ENCODE measurements at regions not wholly inside any gene's neighbourhood (a gene's known extent, or its start where the extent isn't known, plus 50 kb on each side); places are given as distances from the start of the nearest gene placed in this dataset.

- no peak for TF ChIP-seq KDM5A (IDR thresholded peaks at IDR 0.05; ENCODE audit: low read length)
- TF ChIP-seq, protein P1, sequence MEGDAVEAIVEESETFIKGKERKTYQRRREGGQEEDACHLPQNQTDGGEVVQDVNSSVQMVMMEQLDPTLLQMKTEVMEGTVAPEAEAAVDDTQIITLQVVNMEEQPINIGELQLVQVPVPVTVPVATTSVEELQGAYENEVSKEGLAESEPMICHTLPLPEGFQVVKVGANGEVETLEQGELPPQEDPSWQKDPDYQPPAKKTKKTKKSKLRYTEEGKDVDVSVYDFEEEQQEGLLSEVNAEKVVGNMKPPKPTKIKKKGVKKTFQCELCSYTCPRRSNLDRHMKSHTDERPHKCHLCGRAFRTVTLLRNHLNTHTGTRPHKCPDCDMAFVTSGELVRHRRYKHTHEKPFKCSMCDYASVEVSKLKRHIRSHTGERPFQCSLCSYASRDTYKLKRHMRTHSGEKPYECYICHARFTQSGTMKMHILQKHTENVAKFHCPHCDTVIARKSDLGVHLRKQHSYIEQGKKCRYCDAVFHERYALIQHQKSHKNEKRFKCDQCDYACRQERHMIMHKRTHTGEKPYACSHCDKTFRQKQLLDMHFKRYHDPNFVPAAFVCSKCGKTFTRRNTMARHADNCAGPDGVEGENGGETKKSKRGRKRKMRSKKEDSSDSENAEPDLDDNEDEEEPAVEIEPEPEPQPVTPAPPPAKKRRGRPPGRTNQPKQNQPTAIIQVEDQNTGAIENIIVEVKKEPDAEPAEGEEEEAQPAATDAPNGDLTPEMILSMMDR (IDR thresholded peaks at IDR 0.05; ENCODE audit: control extremely low read depth in 1 of 3, insufficient read depth in 1 of 3, low read depth in 1 of 3, low read length in 3 of 3): no peak
- no peak for TF ChIP-seq POLR2AphosphoS5 (IDR thresholded peaks at IDR 0.05; ENCODE audit: low read depth, low read length)
- no peak for TF ChIP-seq CHD1 (IDR thresholded peaks at IDR 0.05; ENCODE audit: low read depth, low read length)
These were observed 1397.6 kb downstream of the FAM133A start for GRCh38 chrX:95071621-95072020.

All from H1 (cell line).